Muscle of leg (tissue), 3 donors: ENCODE measurements at regions not wholly inside any gene's neighbourhood (a gene's known extent, or its start where the extent isn't known, plus 50 kb on each side); places are given as distances from the start of the nearest gene placed in this dataset.
"Not testable (repeated sequence)": the region's sequence is repeated elsewhere in the genome, so short reads cannot be mapped to it uniquely, and the experiment has no call there.

Experiments
- DNase-seq: peaks from one replicate; pipeline ENCODE4 v3.0.0; 2013
- H3K27ac ChIP-seq: one replicate; pipeline ENCODE4 v1.5.1; 2013; ENCODE audit warnings: mild to moderate bottlenecking, low read length, control low read depth
- H3K27me3 ChIP-seq: one replicate; pipeline ENCODE4 v1.6.1; 2013; ENCODE audit warnings: low read length; ENCODE audit not compliant: control insufficient read depth, insufficient read depth
- H3K36me3 ChIP-seq: one replicate; pipeline ENCODE4 v1.6.1; 2013; ENCODE audit warnings: low read length; ENCODE audit not compliant: control insufficient read depth, insufficient read depth
- H3K4me1 ChIP-seq: one replicate; pipeline ENCODE4 v1.6.1; 2013; ENCODE audit warnings: low read length; ENCODE audit not compliant: control insufficient read depth, insufficient read depth
- H3K4me3 ChIP-seq: one replicate; pipeline ENCODE4 v1.5.1; 2013; ENCODE audit warnings: low read length, control low read depth
- H3K9me3 ChIP-seq: replicated peaks from 2 replicates; pipeline ENCODE4 v1.6.1; 2013; ENCODE audit warnings: low read depth, low read length; ENCODE audit not compliant: control insufficient read depth
- WGBS: methylation state at CpG from one replicate; pipeline ENCODE4 v1.1.5; 2013; ENCODE audit warnings: missing lambda C conversion rate; ENCODE audit not compliant: insufficient coverage; 5-methylcytosine and 5-hydroxymethylcytosine counted together

- Histone ChIP-seq H3K27ac (no peak overlapping the region), H3K4me1 (no peaks in the 10 kb centered on the region), H3K9me3 (no peaks in the 10 kb centered on the region), H3K27me3 (no peaks in the 10 kb centered on the region), H3K4me3 (no peak overlapping the region), H3K36me3 (no peaks in the 10 kb centered on the region)
- DNase-seq: no peak
- WGBS: 70% methylated on average over 2 of the region's 5 CpGs
Measured at GRCh38 chr2:185472574-185472973, 266.0 kb upstream of the FSIP2 start.

GRCh38 chr2:185473838-185474237 lies 264.8 kb upstream of the FSIP2 start:
- no peak for DNase-seq
- no peak overlapping the region for H3K27ac ChIP-seq
- H3K4me1 ChIP-seq: no peaks in the 10 kb centered on the region
- no peaks in the 10 kb centered on the region for H3K36me3 ChIP-seq
- H3K27me3 ChIP-seq: no peaks in the 10 kb centered on the region
- no peak overlapping the region for H3K4me3 ChIP-seq
- H3K9me3 ChIP-seq: no peaks in the 10 kb centered on the region
- 94% methylated on average over 7 of the region's 8 CpGs for WGBS

GRCh38 chr2:185475914-185476313 lies 262.7 kb upstream of the FSIP2 start:
- H3K27ac ChIP-seq: no peak overlapping the region
- H3K27me3 ChIP-seq: no peaks in the 10 kb centered on the region
- DNase-seq: no peak
- H3K4me1 ChIP-seq: no peaks in the 10 kb centered on the region
- H3K36me3 ChIP-seq: no peaks in the 10 kb centered on the region
- 33% methylated on average over 1 of the region's 1 CpG for WGBS
- H3K9me3 ChIP-seq: no peaks in the 10 kb centered on the region
- H3K4me3 ChIP-seq: no peak overlapping the region

- WGBS: 88% methylated on average over 1 of the region's 2 CpGs
- H3K9me3 ChIP-seq: no peaks in the 10 kb centered on the region
- H3K27me3 ChIP-seq: no peaks in the 10 kb centered on the region
- H3K4me1 ChIP-seq: no peaks in the 10 kb centered on the region
- no peak overlapping the region for H3K27ac ChIP-seq
- H3K36me3 ChIP-seq: no peaks in the 10 kb centered on the region
- H3K4me3 ChIP-seq: no peak overlapping the region
- DNase-seq: no peak
Measured at GRCh38 chr2:185477452-185477851, 261.2 kb upstream of the FSIP2 start.

GRCh38 chr2:185484602-185485001 lies 254.0 kb upstream of the FSIP2 start:
- no peaks in the 10 kb centered on the region for H3K27me3 ChIP-seq
- no peak overlapping the region for H3K4me3 ChIP-seq
- H3K4me1 ChIP-seq: no peaks in the 10 kb centered on the region
- peak; percentile 11 for DNase-seq
- no peak overlapping the region for H3K27ac ChIP-seq
- H3K9me3 ChIP-seq: no peaks in the 10 kb centered on the region
- no peaks in the 10 kb centered on the region for H3K36me3 ChIP-seq
- WGBS: no CpG with 5 or more reads among the region's 1 CpG

- Histone ChIP-seq H3K4me1 (no peaks in the 10 kb centered on the region), H3K27ac (no peak overlapping the region), H3K9me3 (no peaks in the 10 kb centered on the region), H3K27me3 (no peaks in the 10 kb centered on the region), H3K36me3 (no peaks in the 10 kb centered on the region), H3K4me3 (no peak overlapping the region)
- WGBS: no CpG with 5 or more reads among the region's 1 CpG
- DNase-seq: peak; percentile 1
Measured at GRCh38 chr2:185502351-185502750, 236.3 kb upstream of the FSIP2 start.

GRCh38 chr2:185507719-185508118 lies 230.9 kb upstream of the FSIP2 start:
- Histone ChIP-seq H3K4me1 (no peaks in the 10 kb centered on the region), H3K9me3 (peaks cover 3% of the 10 kb centered on the region)
- no CpG with 5 or more reads among the region's 4 CpGs for WGBS

GRCh38 chr2:185510060-185510459 lies 228.5 kb upstream of the FSIP2 start:
- H3K36me3 ChIP-seq: no peaks in the 10 kb centered on the region
- no peak overlapping the region for H3K27ac ChIP-seq
- no CpG with 5 or more reads among the region's 3 CpGs for WGBS
- DNase-seq: no peak
- H3K4me3 ChIP-seq: no peak overlapping the region
- peaks cover 3% of the 10 kb centered on the region for H3K9me3 ChIP-seq
- H3K27me3 ChIP-seq: no peaks in the 10 kb centered on the region
- no peaks in the 10 kb centered on the region for H3K4me1 ChIP-seq

More at GRCh38 chr2:185507719-185508118, 230.9 kb upstream of the FSIP2 start:
- no peaks in the 10 kb centered on the region for H3K36me3 ChIP-seq
- no peaks in the 10 kb centered on the region for H3K27me3 ChIP-seq
- H3K4me3 ChIP-seq: no peak overlapping the region
- no peak overlapping the region for H3K27ac ChIP-seq
- no peak for DNase-seq

GRCh38 chr2:185511925-185512324 lies 226.7 kb upstream of the FSIP2 start:
- Histone ChIP-seq H3K27me3 (no peaks in the 10 kb centered on the region), H3K9me3 (peaks cover 3% of the 10 kb centered on the region), H3K4me3 (no peak overlapping the region)

GRCh38 chr2:185522472-185522871 lies 216.1 kb upstream of the FSIP2 start:
- H3K9me3 ChIP-seq: peaks cover 5% of the 10 kb centered on the region
- WGBS: 70% methylated on average over 4 of the region's 6 CpGs
- no peak for DNase-seq
- no peaks in the 10 kb centered on the region for H3K36me3 ChIP-seq
- no peak overlapping the region for H3K4me3 ChIP-seq
- H3K4me1 ChIP-seq: no peaks in the 10 kb centered on the region
- no peak overlapping the region for H3K27ac ChIP-seq
- no peaks in the 10 kb centered on the region for H3K27me3 ChIP-seq

More at GRCh38 chr2:185511925-185512324, 226.7 kb upstream of the FSIP2 start:
- H3K4me1 ChIP-seq: no peaks in the 10 kb centered on the region
- DNase-seq: no peak
- no CpG with 5 or more reads among the region's 2 CpGs for WGBS
- H3K27ac ChIP-seq: no peak overlapping the region
- H3K36me3 ChIP-seq: no peaks in the 10 kb centered on the region

- not testable (repeated sequence) for H3K36me3 ChIP-seq, H3K9me3 ChIP-seq, H3K27me3 ChIP-seq, H3K27ac ChIP-seq, DNase-seq, H3K4me1 ChIP-seq, H3K4me3 ChIP-seq
- WGBS: no CpG with 5 or more reads among the region's 2 CpGs
Measured at GRCh38 chr2:185524242-185524641, 214.4 kb upstream of the FSIP2 start.
